ENCODE measurements at regions not wholly inside any gene's neighbourhood (a gene's known extent, or its start where the extent isn't known, plus 50 kb on each side); places are given as distances from the start of the nearest gene placed in this dataset.

DNA sequence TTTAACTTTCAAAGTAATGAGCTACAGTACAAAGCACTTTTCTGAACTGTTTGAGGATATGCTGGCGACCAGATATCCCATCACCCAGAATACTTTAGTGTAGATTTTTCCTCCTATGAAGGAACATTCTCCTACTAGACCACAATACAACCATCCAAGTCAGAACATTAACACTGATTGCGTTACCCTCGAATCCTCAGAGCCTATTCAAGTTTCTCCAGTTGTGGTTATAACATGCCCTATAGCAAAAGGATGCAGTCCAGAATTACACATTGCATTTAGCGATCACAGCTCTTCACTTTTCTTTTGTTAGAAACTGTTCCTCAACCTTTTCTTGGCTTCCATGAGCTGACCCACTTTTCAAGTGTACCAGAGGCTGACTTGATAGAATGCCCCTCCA lies 87.4 kb upstream of the SOX4 start:
- TF ChIP-seq, protein P1, sequence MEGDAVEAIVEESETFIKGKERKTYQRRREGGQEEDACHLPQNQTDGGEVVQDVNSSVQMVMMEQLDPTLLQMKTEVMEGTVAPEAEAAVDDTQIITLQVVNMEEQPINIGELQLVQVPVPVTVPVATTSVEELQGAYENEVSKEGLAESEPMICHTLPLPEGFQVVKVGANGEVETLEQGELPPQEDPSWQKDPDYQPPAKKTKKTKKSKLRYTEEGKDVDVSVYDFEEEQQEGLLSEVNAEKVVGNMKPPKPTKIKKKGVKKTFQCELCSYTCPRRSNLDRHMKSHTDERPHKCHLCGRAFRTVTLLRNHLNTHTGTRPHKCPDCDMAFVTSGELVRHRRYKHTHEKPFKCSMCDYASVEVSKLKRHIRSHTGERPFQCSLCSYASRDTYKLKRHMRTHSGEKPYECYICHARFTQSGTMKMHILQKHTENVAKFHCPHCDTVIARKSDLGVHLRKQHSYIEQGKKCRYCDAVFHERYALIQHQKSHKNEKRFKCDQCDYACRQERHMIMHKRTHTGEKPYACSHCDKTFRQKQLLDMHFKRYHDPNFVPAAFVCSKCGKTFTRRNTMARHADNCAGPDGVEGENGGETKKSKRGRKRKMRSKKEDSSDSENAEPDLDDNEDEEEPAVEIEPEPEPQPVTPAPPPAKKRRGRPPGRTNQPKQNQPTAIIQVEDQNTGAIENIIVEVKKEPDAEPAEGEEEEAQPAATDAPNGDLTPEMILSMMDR (IDR thresholded peaks at IDR 0.05; ENCODE audit: borderline replicate concordance, control extremely low read depth, extremely low read depth, insufficient read depth, missing control alignments), result no peak
- DNase-seq (ENCODE audit: low spot score), result no peak
- in situ Hi-C loops (cut with MboI; ENCODE audit: low sequenced_read_pairs, unreplicated experiment), result no loop called here

DNA sequence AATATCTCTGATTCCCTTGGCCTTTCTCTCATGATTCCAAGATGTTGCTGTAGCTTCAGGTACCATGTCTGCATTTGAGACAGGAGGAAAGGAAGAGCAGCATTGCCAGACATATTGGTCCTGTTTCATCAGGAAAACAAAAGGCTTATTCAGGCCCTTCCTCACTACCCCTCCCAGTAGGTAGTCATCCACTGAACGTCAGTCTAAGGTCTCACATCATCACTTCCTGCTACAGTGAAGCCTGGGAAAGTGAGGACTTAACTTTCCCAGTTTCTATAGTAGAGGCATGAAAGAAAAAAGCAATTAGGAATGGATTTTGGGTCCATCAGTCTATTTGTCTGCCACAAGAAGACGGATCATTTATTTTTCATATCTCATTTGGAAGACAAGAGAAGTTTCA lies 85.7 kb upstream of the SOX4 start:
- no peak for DNase-seq (ENCODE audit: low spot score)
- in situ Hi-C loops (cut with MboI; ENCODE audit: low sequenced_read_pairs, unreplicated experiment), result no loop called here
- TF ChIP-seq, protein P1 (IDR thresholded peaks at IDR 0.05; ENCODE audit: borderline replicate concordance, control extremely low read depth, extremely low read depth, insufficient read depth, missing control alignments), result no peak

DNA sequence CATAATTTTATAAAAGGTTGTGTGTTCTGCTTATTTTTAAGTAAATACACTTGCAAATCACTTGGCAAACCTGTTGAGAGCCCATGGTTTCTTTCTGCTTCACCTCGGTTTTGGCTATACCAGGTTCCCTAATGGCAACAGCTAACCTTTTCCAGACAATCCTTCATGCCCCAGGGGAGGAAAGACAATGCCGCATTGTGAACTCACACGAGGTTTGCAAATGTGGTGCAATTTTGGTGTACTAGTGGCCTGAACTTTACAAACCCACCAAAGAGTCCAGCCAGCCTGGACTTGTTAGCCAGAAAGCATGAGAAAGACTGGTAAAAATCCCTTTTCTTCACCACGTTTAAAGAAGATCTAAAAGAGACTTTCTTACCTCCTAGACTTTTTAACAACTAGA lies 84.8 kb upstream of the SOX4 start:
- in situ Hi-C loops (cut with MboI; ENCODE audit: low sequenced_read_pairs, unreplicated experiment), result no loop called here
- TF ChIP-seq, protein P1 (IDR thresholded peaks at IDR 0.05; ENCODE audit: borderline replicate concordance, control extremely low read depth, extremely low read depth, insufficient read depth, missing control alignments), result no peak
- no peak for DNase-seq (ENCODE audit: low spot score)

DNA sequence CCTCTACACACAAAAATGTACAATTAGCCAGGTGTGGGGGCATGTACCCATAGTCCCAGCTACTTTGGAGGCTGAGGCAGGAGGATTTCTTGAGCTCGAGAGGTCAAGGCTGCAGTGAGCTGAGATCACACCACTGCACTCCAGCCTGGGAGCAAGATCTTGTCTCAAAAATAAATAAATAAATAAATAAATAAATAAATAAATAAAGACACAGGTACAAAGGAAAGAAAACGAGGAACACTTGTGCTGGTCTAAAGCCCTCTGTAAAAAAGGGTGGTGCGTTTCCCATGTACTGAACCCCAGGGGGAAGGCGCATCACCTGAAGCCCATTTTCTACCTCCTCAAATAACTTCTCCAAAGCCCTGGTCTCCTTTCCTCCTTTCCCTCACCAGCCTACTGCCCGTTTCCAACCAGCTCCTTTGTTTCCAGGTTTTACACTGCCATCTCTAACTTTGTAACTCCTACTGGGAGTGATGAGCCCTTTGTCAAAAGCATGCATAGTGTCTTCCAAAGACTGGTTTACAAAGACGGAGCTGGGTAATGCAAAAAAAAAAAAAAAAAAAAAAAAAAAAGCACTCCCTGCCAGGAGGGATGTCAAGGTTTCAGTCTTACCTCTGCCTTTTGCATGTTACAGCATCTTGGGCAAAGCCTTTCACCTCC lies 81.5 kb upstream of the SOX4 start:
- in situ Hi-C loops (cut with MboI; ENCODE audit: low sequenced_read_pairs, unreplicated experiment), result no loop called here
- TF ChIP-seq, protein P1 (IDR thresholded peaks at IDR 0.05; ENCODE audit: borderline replicate concordance, control extremely low read depth, extremely low read depth, insufficient read depth, missing control alignments), result no peak
- DNase-seq (ENCODE audit: low spot score), result no peak

DNA sequence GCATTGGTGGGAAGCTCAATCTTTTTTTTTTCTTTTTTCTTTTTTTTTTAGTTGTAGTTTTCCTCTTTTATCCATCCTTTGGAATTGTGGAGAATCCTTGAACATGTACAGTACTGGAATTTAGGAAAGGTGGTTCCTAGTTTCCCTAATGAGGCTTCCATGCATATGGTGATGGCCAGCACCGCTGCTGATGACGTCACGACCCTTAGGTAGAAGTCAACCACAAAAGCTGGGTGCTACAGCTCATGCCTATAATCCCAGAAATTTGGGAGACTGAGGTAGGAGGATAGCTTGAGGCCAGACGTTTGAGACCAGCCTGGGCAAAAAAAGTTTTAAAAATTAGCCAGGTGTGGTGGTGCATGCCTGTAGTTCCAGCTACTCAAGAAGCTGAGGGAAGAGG lies 79.3 kb upstream of the SOX4 start:
- DNase-seq (ENCODE audit: low spot score), result no peak

DNA sequence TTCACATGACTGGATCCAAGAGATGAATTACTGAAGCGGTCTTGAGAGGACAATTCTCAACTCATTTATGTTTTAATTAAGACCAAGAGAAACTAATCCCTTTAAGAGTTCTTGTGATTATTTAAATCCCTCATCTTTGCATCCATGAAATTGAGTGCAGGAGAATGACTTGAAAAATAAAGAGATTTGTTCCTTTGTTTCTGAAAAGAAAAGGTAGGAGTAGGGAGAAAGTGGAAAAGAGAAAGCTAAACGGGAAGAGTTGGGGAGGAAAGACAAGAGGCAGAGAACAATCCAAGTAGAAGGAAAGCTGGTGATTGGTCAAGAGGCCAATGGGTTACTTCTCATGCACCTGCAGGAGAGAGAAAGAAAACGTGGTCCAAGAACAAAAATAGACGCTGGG lies 75.2 kb upstream of the SOX4 start:
- DNase-seq (ENCODE audit: low spot score), result no peak
- TF ChIP-seq, protein P1 (IDR thresholded peaks at IDR 0.05; ENCODE audit: borderline replicate concordance, control extremely low read depth, extremely low read depth, insufficient read depth, missing control alignments), result no peak
- in situ Hi-C loops (cut with MboI; ENCODE audit: low sequenced_read_pairs, unreplicated experiment), result no loop called here

More for the DNA sequence above, 79.3 kb upstream of the SOX4 start:
- TF ChIP-seq, protein P1 (IDR thresholded peaks at IDR 0.05; ENCODE audit: borderline replicate concordance, control extremely low read depth, extremely low read depth, insufficient read depth, missing control alignments), result no peak
- in situ Hi-C loops (cut with MboI; ENCODE audit: low sequenced_read_pairs, unreplicated experiment), result no loop called here
